ENCODE measurements at regions not wholly inside any gene's neighbourhood (a gene's known extent, or its start where the extent isn't known, plus 50 kb on each side); places are given as distances from the start of the nearest gene placed in this dataset.
"Not testable (repeated sequence)": the region's sequence is repeated elsewhere in the genome, so short reads cannot be mapped to it uniquely, and the experiment has no call there.

DNA sequence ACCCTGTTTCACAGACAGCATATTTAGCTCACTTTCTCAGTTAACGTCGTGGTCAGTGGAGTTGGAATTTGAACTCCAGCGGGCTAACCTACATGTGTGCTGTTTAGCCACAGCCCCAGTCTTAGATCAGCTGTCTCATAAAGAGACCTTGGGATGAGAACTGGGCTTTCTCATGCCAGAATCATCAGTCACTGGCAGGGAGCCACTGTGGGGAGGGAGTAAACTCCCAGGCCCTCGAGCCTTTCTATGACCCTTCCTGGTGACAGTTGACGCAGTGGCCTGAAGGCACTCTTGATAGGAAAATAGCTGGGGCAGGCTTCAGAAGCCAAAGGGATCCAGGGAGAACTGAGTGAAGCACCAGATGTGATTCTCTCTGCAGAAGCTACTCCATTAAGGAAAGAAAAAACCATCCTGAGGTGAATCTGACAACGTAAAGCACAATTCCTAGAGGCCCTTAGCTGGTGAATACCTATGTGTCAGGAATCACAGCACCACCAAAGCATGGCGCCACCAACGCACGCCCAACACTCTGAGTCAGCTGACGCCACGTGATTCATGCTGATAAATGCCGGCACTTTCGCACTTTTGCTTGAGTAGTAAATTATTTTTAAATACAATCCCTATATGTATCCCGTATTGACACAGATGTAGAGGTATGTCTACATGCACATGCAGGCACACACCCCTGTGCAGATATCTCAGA, 279.6 kb upstream of the TMEM132C start:
- no peak for DNase-seq (ENCODE audit: low spot score)
- no peak for ATAC-seq
- intact Hi-C loops (cut with DNase I): no loop called here

DNA sequence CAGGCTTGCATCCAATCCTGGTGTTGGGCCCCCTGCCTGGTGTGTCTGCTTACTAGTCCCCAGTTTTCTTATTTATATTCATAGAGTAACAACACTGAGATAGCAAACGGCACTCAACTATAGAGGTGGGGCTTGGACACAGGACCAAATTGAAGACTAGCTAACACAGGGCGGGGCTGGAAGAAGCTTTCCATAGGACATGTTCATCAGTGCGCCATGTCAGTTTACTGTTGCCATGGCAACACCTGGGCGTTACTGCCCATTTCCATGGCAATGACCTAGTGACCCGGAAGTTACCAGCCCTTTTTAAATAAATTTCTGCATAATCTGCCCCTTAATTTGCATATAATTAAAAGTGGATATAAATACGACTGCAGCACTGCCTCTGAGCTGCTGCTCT, 275.5 kb upstream of the TMEM132C start:
- DNase-seq (ENCODE audit: low spot score): no peak
- intact Hi-C loops (cut with DNase I): no loop called here
- no peak for ATAC-seq

DNA sequence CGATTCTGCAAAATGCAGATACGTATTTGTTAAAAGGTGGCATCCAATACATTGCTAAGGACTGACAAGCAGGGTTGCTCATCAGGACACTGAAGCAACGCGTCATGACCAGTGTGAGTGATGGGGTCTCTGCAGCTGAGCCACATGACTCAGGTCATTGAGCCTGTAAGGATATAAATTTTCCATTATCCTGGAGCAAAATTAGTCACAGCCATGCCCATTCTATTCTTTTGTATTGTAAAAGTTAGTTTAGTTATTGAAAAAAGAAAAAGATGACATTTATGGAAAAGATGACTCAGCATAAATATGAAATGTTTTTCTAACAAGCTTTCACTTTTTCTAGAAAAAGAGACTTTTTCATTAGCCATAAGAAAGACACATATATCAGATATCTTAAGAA, 268.0 kb upstream of the TMEM132C start:
- intact Hi-C loops (cut with DNase I): no loop called here
- no peak for ATAC-seq
- DNase-seq (ENCODE audit: low spot score): no peak

DNA sequence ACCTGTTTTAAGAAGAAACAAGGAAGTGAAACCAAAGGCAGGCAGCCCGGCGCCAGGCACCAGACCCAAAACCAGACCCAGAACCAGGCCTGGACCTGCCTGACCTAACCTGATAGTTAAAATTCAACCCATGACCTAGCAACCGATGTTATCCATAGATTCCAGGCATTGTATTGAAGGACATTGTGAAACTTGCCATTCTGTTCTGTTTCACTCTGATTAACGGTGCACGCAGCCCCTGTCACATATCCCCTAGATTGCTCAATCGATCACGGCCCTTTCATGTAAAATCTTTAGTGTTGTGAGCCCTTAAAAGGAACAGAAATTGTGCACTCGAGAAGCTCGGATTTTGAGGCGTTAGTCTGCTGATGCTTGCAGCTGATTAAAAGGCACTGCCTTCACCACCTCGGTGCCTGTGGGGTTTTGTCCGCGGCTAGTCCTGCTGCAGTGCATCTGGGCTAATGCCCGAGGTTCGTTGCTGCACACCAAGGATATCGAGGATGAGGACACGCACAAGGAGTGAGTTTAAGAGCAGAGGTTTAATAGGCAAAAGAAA, 262.5 kb upstream of the TMEM132C start:
- intact Hi-C loops (cut with DNase I): no loop called here
- DNase-seq (ENCODE audit: low spot score) (no peak), ATAC-seq (no peak)

DNA sequence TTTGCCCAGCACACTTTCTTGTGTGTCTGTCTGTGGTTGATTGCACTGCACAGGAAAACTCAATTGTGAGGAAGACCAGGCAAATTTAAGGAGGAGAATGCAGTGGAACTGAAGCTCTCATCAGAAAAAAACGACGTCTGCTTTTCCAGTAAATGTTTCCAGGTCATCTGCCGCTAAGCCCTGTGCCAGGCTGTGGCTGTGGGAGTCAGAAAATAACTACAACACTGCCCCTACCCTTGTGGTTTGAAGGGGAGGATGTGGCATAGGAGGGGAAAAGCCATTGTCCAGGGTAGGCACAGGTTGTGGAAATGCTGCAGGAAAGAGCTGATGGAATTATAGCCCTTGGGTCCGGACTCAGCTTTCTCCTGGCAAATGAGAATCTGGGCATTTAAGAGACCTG, 259.7 kb upstream of the TMEM132C start:
- no peak for DNase-seq (ENCODE audit: low spot score)
- no peak for ATAC-seq
- intact Hi-C loops (cut with DNase I): no loop called here

DNA sequence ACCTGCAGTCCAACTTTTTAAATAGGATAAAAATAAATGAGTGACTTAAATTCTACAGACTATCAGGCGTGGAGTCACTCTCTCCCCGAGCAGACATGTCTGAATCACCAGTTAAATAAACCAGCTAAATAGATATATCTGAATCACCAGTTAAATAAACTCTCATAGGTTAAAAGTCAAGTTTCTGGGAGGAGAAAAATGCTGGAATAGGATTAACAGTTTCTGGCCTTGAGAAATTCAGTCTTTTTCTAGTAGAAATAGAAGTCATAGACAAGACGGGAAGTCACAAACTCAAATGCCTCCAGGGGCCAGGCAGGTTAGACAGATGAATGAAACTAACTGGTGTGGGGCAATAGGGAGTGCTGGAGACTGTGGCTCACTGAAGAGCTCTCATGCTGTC, 258.6 kb upstream of the TMEM132C start:
- no peak for DNase-seq (ENCODE audit: low spot score)
- ATAC-seq: no peak
- intact Hi-C loops (cut with DNase I): no loop called here

DNA sequence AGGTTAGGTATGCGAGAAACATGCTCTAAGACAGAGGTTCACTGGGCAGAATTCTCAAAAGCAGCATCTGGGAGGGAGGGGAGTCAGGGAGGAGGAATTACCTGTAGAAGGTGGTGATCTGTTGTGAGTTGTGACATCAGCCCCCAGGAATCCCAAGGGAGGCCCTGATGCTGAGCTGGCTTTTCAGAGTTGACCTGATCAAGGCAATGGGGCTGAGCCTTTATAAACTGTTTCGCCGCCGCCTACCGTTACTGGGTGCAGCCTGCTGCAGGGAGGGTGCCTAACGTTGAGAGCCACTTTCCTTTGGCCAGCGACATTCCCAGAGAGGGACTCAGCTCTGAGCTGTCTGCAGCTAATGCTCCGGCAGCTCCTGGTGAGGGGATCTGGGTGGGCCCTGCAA, 257.9 kb upstream of the TMEM132C start:
- ATAC-seq (no peak), DNase-seq (ENCODE audit: low spot score) (no peak)
- intact Hi-C loops (cut with DNase I): no loop called here

DNA sequence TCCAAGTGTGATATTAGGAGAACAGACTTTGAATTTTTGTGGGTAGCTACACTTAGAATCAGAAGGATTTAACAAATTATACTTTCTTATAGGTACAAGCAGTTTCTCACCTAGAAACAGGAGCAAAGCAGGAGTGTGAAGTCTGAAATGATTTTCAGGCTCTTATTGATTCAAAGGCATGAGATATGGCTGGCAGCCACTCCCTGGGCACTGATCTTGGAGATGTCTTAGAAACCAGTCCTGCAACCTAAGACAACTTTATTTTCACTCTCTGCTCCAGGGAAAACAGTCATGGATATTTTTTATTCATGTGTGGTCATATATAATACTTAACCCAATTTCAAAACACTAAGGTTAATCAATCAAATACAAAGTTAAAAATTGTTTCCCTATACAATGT, 254.9 kb upstream of the TMEM132C start:
- ATAC-seq (no peak), DNase-seq (ENCODE audit: low spot score) (no peak)
- intact Hi-C loops (cut with DNase I): no loop called here

DNA sequence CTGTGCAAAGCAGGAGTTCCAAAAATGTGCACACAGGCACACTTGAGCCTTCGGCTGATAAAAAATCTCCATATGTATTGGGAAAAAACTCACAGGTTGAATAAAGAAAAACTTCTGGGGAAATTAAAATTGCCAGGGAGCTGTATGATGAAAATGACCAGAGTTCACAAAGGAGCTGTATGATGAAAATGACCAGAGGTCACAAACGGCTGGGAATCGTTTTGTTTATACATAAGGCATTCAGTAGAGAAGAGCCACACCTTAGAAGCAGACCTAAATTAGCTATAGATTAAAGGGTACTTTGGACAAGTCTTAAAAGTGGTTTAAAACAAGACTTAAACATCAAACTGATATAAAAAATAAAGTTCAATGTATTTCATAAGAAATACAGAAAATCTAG, 251.7 kb upstream of the TMEM132C start:
- intact Hi-C loops (cut with DNase I): no loop called here
- no peak for DNase-seq (ENCODE audit: low spot score)
- no peak for ATAC-seq

DNA sequence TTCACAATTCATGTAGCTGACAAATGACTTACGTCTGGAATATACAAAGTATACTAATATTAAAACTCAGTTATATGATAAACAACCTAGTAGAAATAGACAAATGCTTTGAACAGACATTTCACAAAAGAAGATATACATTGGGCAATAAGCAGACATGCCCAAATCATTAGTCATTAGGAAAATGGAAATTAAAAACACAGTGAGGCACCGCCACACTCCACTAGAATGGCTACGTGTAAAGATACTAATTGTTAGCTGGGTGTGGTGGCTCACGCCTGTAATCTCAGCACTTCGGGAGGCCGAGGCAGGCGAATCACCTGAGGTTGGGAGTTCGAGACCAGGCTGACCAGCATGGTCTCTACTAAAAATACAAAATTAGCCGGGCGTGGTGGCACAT, 248.9 kb upstream of the TMEM132C start:
- DNase-seq (ENCODE audit: low spot score): no peak
- ATAC-seq: no peak
- intact Hi-C loops (cut with DNase I): no loop called here

DNA sequence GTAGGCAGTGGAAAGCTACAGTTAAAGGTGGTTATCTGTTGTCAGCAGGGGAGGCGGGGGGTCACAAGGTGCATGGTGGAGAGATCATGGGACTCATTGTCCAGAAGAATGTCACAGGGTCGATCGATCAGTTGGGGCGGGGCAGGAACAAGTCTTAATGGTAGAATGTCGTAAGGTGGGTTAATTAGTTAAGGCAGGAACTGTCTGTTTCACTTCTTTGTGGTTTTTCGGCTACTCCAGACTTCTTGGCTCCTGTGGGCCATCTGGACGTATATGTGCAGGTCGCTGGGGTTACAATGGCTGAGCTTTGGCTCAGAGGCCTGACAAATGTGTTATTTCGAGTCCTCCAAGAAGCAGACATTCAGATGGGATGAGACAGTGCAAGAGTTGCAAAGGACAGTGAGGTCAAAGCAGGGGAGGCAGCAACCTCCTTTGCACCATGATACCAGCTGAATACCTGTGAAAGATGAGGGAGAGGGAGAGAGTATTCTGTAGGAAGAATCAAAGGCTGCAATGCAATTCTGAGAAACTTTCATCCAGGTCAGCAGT, 246.9 kb upstream of the TMEM132C start:
- intact Hi-C loops (cut with DNase I): loop anchor here (10.0 kb wide), 1 partner anchor 675 kb away; no protein-coding TSS in a partner anchor
- ATAC-seq (no peak), DNase-seq (ENCODE audit: low spot score) (no peak)

DNA sequence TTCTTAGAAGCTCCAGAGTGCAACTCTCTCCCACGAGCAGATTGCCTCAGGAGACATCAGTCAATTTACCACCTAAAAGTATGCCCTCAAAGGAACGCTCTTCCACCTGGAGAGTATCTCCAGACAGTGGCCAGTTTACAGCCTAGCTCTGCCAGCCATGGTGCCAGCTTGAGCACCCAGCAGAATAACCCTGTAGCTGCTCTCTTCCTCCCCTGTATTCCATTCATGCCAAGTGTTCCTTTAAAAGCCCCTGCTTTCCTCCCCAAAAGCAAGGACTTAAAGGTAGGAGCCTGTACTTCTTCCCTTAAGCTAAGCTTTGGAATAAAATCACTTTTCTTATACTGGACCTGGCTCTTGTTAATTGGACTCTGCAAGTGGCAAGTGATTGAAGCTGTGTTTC, 245.4 kb upstream of the TMEM132C start:
- no peak for ATAC-seq
- DNase-seq (ENCODE audit: low spot score): no peak
- intact Hi-C loops (cut with DNase I): loop anchor here (10.0 kb wide), 1 partner anchor 673 kb away; no protein-coding TSS in a partner anchor

DNA sequence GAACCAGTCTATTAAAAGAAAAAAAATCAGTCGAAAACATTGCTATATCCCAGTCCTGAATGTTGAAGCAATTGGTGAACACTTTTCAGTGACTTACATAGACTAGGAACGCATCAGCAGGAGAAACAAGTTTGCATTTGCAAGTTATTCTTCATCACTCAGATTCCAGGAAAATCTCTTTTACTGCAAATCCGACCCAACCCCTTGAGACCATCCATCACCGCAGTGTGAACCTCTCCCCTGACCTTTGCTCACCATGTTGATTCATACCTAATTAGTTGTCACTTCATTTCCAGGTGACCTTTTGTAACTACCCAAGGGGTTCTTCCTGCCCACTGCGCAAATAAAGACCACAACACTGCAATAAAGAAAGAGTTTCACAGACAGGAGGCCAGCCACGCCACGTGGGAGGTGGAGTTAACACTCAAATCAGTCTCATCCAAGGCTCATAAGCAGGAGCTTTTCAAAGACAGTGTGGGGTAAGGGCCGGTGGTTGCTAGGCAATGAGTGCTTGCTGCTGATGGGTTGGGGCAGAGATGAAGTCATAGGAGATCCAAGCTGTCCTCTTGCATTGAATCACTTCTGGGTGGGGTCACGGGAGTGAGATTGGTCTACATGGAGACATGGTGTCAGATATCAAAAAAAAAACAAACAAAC, 241.3 kb upstream of the TMEM132C start:
- peak; percentile 85 for ATAC-seq
- intact Hi-C loops (cut with DNase I): loop anchor here (10.0 kb wide), 1 partner anchor 669 kb away; no protein-coding TSS in a partner anchor

DNA sequence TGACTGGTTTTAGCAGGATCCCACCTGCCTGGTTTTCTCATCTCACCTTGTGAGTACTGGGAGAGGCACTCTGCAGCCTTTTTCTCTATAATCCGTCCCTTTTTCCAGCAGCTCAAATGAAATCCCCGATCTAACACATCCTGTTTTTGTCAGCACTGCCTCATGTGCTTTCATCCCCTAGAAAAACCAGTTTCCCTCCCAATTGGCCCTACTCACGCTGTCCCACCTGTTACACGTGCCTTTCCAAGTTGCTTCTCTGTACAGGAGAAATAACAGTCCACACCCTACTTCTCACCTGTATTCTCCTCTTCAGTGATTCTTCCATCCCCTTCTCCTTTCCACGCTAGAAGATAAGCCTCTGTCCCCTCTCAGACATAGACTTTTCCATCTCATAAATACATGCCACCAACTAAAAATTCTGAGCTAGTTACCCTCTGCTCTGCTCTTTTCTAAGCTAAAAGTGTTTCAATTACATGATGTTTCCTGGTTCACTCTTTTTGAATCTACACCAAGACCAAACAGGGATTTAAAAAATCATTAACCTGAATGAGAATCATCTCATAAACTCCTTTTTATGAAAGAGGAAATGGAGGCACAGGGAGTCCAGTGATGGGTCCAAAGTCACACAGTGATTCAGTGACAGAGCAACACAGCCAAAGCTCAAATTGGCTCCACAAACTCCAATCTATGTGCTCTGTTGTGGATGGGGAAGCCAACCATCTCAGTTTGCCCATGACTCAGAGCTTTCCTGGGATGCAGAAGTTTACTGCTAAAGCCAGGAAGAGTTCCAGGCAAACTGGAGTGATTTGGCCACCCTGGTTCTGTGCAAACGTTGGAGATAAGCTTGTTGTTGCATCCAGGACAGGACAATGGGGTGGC, 240.0 kb upstream of the TMEM132C start:
- intact Hi-C loops (cut with DNase I): loop anchor here (10.0 kb wide), 1 partner anchor 668 kb away; no protein-coding TSS in a partner anchor
- DNase-seq (ENCODE audit: low spot score): no peak
- ATAC-seq: no peak

More for the DNA sequence above, 241.3 kb upstream of the TMEM132C start:
- DNase-seq (ENCODE audit: low spot score): no peak

DNA sequence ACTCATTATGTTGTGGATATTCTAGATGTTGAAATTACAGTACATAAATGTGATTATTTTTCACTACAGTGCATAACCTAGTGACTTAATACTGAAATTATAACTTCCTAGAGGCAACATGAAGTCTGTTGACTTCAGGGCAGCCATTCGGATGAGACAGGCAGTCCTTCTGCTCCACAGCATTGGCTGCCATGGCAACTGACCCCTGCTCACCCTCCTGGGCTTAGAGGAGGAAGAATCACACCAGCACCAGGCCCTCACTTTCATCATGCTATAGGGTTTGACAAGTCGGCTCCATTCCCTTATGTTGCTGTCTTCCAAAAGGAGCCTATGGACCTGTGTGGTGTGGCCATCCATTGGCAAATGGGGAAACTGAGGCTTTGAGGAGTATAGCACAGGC, 233.5 kb upstream of the TMEM132C start:
- intact Hi-C loops (cut with DNase I): no loop called here
- no peak for DNase-seq (ENCODE audit: low spot score)
- ATAC-seq: no peak

DNA sequence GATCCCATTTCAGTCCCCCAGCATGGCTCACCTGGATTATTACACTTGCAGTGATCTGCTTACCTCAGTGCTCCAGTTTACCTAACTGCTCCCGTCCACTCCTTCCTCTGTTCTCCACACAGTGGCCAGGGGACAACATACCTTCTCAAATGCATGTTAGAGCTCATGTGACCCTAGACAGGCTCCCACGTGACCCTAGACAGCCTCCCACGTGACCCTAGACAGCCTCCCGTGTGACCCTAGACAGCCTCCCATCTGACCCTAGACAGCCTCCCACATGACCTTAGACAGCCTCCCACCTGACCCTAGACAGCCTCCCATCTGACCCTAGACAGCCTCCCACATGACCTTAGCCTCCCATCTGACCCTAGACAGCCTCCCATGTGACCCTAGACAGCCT, 226.0 kb upstream of the TMEM132C start:
- no peak for ATAC-seq
- intact Hi-C loops (cut with DNase I): no loop called here
- no peak for DNase-seq (ENCODE audit: low spot score)

DNA sequence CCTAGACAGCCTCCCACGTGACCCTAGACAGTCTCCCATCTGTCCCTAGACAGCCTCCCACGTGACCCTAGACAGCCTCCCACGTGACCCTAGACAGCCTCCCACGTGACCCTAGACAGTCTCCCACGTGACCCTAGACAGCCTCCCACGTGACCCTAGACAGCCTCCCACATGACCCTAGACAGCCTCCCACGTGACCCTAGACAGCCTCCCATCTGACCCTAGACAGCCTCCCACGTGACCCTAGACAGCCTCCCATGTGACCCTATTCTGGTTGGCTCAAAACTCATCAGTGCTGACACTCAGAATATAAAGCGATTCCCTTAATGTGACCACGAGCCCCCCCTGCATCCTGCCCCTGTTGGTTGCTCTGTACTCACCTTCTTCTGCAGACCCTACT, 224.7 kb upstream of the TMEM132C start:
- intact Hi-C loops (cut with DNase I); ATAC-seq; DNase-seq (ENCODE audit: low spot score): not testable (repeated sequence)

DNA sequence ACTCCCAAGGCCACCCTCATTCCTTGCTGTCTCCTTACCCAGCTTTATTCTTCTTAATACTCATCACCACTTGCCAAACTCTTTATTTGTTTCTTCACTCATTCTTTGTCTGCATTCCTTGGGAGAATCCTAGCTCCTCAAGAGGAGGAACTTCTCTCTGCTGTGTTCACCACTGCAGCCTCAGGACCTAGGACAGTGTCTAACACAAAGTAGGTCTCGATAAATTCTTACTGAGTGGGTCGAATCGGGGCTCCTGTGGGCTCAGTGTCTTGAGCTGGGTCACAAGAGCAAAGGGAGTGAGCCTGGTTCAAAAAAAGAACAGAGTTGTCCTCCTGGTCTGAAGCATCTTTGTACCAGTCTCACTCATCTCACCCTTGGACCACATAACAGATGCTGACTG, 224.1 kb upstream of the TMEM132C start:
- no peak for DNase-seq (ENCODE audit: low spot score)
- ATAC-seq: no peak
- intact Hi-C loops (cut with DNase I): no loop called here

DNA sequence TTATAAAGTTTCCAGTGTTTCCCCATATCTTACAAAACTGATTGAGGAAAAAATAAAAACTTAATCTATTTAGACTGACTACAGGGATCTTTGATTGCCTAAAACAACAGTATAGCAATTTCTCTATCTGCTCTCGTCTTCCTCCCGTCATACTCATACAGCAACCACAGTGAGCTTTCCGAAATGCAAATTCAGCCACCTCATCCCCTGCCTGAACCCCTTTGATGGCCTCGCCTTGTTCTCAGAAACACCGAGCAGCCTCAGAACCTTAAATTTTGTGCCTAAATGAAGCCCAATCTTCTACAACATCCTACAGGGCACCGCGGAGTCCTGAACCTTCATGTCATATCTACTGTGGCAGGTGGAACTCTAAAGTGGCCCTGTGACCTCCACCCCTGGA, 223.7 kb upstream of the TMEM132C start:
- ATAC-seq: no peak
- no peak for DNase-seq (ENCODE audit: low spot score)
- intact Hi-C loops (cut with DNase I): no loop called here

Measured in sciatic nerve (tissue), 2 donors.